Smooth muscle cell (in vitro differentiated cells): ENCODE measurements at regions not wholly inside any gene's neighbourhood (a gene's known extent, or its start where the extent isn't known, plus 50 kb on each side); places are given as distances from the start of the nearest gene placed in this dataset.

Experiments used
- DNase-seq: peaks from one replicate; lab custom pipeline; 2025; ENCODE audit not compliant: unreplicated experiment; lab: John Stamatoyannopoulos, UW
- H2AFZ ChIP-seq: fragments of 200-600 bp; sonication (generic); 2 replicates; pipeline ENCODE4 v1.6.0; 2016; ENCODE audit warnings: antibody characterized with exemption, low read depth, mild to moderate bottlenecking
- H3F3A ChIP-seq: fragments of 200-600 bp; sonication (generic); 2 replicates; pipeline ENCODE4 v1.6.0; 2017; ENCODE audit warnings: antibody characterized with exemption, low read depth
- H3K27ac ChIP-seq: fragments of 200-600 bp; sonication (generic); 2 replicates; pipeline ENCODE4 v1.5.1; 2016; ENCODE audit warnings: low read depth, mild to moderate bottlenecking
- H3K27me3 ChIP-seq: fragments of 200-600 bp; sonication (generic); 2 replicates; pipeline ENCODE4 v1.6.1; 2016; ENCODE audit warnings: low read depth, mild to moderate bottlenecking
- H3K36me3 ChIP-seq: fragments of 200-600 bp; sonication (generic); 2 replicates; pipeline ENCODE4 v1.5.1; 2016; ENCODE audit warnings: low read depth
- H3K4me1 ChIP-seq: fragments of 200-600 bp; sonication (generic); 2 replicates; pipeline ENCODE4 v1.5.1; 2016; ENCODE audit warnings: low read depth
- H3K4me2 ChIP-seq: fragments of 200-600 bp; sonication (generic); 2 replicates; pipeline ENCODE4 v1.6.0; 2016; ENCODE audit warnings: mild to moderate bottlenecking
- H3K4me3 ChIP-seq: fragments of 200-600 bp; sonication (generic); 2 replicates; pipeline ENCODE4 v1.5.1; 2016; ENCODE audit warnings: mild to moderate bottlenecking
- H3K79me2 ChIP-seq: fragments of 200-600 bp; sonication (generic); 2 replicates; pipeline ENCODE4 v1.6.0; 2016; ENCODE audit warnings: low read depth, mild to moderate bottlenecking
- H3K9ac ChIP-seq: fragments of 200-600 bp; sonication (generic); 2 replicates; pipeline ENCODE4 v1.6.0; 2016; ENCODE audit warnings: low read depth
- H3K9me3 ChIP-seq: fragments of 200-600 bp; sonication (generic); replicated peaks from 2 replicates; pipeline ENCODE4 v1.5.1; 2016; ENCODE audit warnings: low read depth
- H4K20me1 ChIP-seq: fragments of 200-600 bp; sonication (generic); 2 replicates; pipeline ENCODE4 v1.6.0; 2016; ENCODE audit warnings: low read depth
- WGBS: methylation state at CpG from one replicate; pipeline ENCODE4 v1.1.7; 2016; ENCODE audit warnings: low lambda C conversion rate; 5-methylcytosine and 5-hydroxymethylcytosine counted together
- TF ChIP-seq, protein P1 (sequence below): fragments of 200-600 bp; sonication (generic); IDR thresholded peaks from 2 replicates; pipeline ENCODE4 v1.5.1; 2017; ENCODE audit warnings: borderline replicate concordance, mild to moderate bottlenecking, antibody characterized with exemption; ENCODE audit not compliant: insufficient read depth, poor library complexity, severe bottlenecking

DNA sequence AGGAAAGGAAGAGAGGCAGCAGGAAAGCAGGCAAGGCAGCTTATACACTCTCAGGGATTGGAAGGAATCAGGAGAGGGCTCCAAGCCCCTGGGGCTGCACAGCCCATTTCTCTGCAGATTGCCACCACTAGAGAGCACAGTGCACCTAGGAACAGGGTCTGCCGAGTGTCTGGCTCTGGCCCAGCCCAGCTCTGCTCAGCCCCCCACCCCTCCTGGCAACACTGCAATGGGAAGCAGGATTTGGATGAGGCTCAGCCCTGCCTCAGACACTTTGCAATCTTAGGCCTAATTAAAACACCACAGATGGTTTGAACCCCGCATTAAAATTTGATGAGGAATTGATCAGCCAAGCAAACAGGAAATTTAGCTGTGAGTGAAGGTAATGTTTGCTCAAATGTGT, 252.7 kb downstream of the DHX35 start:
- Histone ChIP-seq H3K79me2 (no peaks in the 10 kb centered on the region), H3K36me3 (no peaks in the 10 kb centered on the region), H3K9me3 (no peaks in the 10 kb centered on the region), H3K4me1 (peaks cover 7% of the 10 kb centered on the region), H3K4me3 (no peak overlapping the region), H3K27me3 (peaks cover 32% of the 10 kb centered on the region), H2AFZ (no peak overlapping the region), H3K4me2 (no peak overlapping the region), H3F3A (no peaks in the 10 kb centered on the region), H4K20me1 (no peaks in the 10 kb centered on the region), H3K27ac (no peak overlapping the region), H3K9ac (no peak overlapping the region)
- no peak for DNase-seq
- TF ChIP-seq, protein P1, sequence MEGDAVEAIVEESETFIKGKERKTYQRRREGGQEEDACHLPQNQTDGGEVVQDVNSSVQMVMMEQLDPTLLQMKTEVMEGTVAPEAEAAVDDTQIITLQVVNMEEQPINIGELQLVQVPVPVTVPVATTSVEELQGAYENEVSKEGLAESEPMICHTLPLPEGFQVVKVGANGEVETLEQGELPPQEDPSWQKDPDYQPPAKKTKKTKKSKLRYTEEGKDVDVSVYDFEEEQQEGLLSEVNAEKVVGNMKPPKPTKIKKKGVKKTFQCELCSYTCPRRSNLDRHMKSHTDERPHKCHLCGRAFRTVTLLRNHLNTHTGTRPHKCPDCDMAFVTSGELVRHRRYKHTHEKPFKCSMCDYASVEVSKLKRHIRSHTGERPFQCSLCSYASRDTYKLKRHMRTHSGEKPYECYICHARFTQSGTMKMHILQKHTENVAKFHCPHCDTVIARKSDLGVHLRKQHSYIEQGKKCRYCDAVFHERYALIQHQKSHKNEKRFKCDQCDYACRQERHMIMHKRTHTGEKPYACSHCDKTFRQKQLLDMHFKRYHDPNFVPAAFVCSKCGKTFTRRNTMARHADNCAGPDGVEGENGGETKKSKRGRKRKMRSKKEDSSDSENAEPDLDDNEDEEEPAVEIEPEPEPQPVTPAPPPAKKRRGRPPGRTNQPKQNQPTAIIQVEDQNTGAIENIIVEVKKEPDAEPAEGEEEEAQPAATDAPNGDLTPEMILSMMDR: no peak
- 56% methylated on average over 2 of the region's 2 CpGs for WGBS

DNA sequence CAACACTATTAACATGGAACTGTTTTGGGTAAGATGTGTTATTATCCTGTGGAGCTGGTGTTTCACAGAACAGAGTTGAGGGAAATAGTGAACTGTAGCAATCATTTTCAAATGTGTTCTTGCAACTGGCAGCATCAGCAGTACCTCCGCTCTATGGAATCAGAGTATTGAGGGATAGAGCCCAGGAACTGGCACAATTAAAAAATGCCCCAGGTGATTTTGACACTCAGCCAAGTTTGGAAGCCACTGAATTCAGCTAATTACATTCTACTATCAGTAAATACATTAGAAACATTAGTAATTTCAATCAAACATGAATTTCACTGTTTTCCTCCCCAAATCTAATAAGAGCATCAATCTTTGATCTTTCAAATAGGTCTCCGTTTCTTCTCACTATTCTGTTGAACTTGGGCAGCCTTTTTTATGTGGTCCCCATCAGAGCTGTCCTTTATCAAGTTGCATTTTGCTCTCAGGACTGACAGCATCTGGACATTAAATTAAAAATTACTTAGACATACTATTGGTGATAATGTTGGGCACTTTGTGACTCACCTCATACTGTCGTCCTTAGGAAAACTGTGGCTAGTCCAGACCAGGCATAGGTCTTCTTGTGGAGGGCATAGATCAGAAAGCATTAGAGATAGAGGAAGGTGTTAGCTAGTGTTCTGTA, 251.5 kb downstream of the DHX35 start:
- no peak for DNase-seq
- H4K20me1 ChIP-seq: no peaks in the 10 kb centered on the region
- no peak overlapping the region for H3K4me3 ChIP-seq
- peaks cover 20% of the 10 kb centered on the region for H3K27me3 ChIP-seq
- 86% methylated on average over 3 of the region's 3 CpGs for WGBS
- no peak overlapping the region for H3K27ac ChIP-seq
- TF ChIP-seq, protein P1: no peak
- no peaks in the 10 kb centered on the region for H3F3A ChIP-seq
- no peak overlapping the region for H3K9ac ChIP-seq
- no peaks in the 10 kb centered on the region for H3K36me3 ChIP-seq
- peaks cover 7% of the 10 kb centered on the region for H3K4me1 ChIP-seq
- no peak overlapping the region for H2AFZ ChIP-seq
- no peaks in the 10 kb centered on the region for H3K79me2 ChIP-seq
- H3K4me2 ChIP-seq: no peak overlapping the region
- no peaks in the 10 kb centered on the region for H3K9me3 ChIP-seq

DNA sequence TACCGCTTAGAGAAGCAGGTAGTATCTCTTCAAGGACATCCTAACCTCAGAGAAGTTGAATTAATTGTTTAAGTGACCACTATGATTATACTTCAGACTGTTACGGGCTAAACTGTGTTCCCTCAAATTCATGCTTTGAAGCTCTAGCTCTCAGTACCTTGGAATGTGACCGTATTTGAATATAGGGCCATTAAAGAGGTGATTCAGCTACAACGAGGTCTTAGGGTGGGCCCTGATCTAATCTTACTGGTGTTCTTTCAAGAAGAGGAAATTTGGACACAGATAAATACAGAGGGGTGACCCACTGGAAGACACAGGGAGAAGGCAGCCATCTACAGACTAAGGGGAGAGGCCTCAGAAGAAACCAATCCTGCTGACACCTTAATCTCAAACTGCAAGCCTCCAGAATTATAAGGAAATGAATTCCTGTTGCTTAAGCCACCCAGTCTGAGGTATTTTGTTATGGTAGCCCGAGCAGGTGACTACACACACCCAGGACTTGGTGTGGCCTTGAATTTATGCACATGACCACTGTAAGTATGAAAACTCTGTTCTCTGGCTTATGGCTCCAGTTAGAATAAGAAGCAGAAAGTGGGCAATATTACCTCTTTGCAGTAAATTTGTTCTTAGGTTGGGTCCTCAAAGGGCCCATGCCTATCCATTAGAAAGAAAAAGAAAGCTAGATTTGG, 249.1 kb downstream of the DHX35 start:
- TF ChIP-seq, protein P1: no peak
- Histone ChIP-seq H3K4me2 (no peak overlapping the region), H4K20me1 (no peaks in the 10 kb centered on the region), H3K27ac (no peak overlapping the region), H3K4me3 (no peak overlapping the region), H3K9ac (no peak overlapping the region), H3F3A (no peaks in the 10 kb centered on the region), H3K4me1 (peaks cover 7% of the 10 kb centered on the region), H3K36me3 (no peaks in the 10 kb centered on the region), H3K9me3 (no peaks in the 10 kb centered on the region), H2AFZ (no peak overlapping the region), H3K79me2 (no peaks in the 10 kb centered on the region), H3K27me3 (peaks cover 29% of the 10 kb centered on the region)
- DNase-seq: no peak
- 59% methylated on average over 5 of the region's 5 CpGs for WGBS
